CD4-positive, alpha-beta T cell (primary cell): ENCODE measurements at regions not wholly inside any gene's neighbourhood (a gene's known extent, or its start where the extent isn't known, plus 50 kb on each side); places are given as distances from the start of the nearest gene placed in this dataset.

Source experiments
- ATAC-seq: fragments of 200-7000 bp; cut with Tn5 transposase; one replicate; pipeline ENCODE4 v1.10.0; 2022; ENCODE audit warnings: mild to moderate bottlenecking; ENCODE audit not compliant: poor library complexity
- CTCF ChIA-PET: fragments of 350-600 bp; sonication (Branson Sonifier 250); formaldehyde crosslinking; loops from one replicate; lab custom pipeline; 2021; ENCODE audit warnings: antibody characterized with exemption, inconsistent platforms; lab: Charles Lee
- POLR2A ChIA-PET: fragments of 350-600 bp; sonication (Branson Sonifier 250); formaldehyde crosslinking; loops from one replicate; lab custom pipeline; 2021; ENCODE audit warnings: antibody characterized with exemption, inconsistent platforms; lab: Charles Lee
- DNase-seq, 14 experiments: peaks; one replicate each; pipeline ENCODE4 v3.0.0-alpha.2; 2013 to 2020; ENCODE audit warnings: mixed read lengths in 2 of 14
- H3K27ac ChIP-seq, 2 donors: one replicate each; pipeline versions ENCODE4 v1.5.1 to v1.7.0; 2013; ENCODE audit warnings: low read length in 2 of 2, low read depth in 1 of 2, mild to moderate bottlenecking in 1 of 2
- H3K27me3 ChIP-seq, 2 experiments: 1 replicate in 1 of 2; 2 replicates in 1 of 2; pipeline versions ENCODE4 v1.6.1 to v1.7.0; 2013; ENCODE audit warnings: low read length in 2 of 2, control low read depth in 1 of 2, mild to moderate bottlenecking in 1 of 2, moderate library complexity in 1 of 2; ENCODE audit not compliant: insufficient read depth in 2 of 2, control insufficient read depth in 1 of 2
- H3K36me3 ChIP-seq: one replicate; pipeline ENCODE4 v1.6.1; 2013; ENCODE audit warnings: low read length, control low read depth; ENCODE audit not compliant: insufficient read depth
- H3K4me1 ChIP-seq: one replicate; pipeline ENCODE4 v1.6.1; 2013; ENCODE audit warnings: low read length, control low read depth; ENCODE audit not compliant: insufficient read depth
- H3K4me3 ChIP-seq: one replicate; pipeline ENCODE4 v1.5.1; 2013; ENCODE audit warnings: mild to moderate bottlenecking, low read length, moderate library complexity
- H3K9me3 ChIP-seq, 2 experiments: 1 replicate in 1 of 2; 2 replicates in 1 of 2; pipeline versions ENCODE4 v1.6.1 to v1.7.0; 2013; ENCODE audit warnings: low read length in 2 of 2, mild to moderate bottlenecking in 2 of 2, control low read depth in 1 of 2, moderate library complexity in 1 of 2; ENCODE audit not compliant: control insufficient read depth in 1 of 2, insufficient read depth in 1 of 2
- H3K27ac Mint-ChIP-seq: one replicate; pipeline ENCODE4 v1.8.0; 2020; ENCODE audit warnings: mixed read lengths
- H3K27me3 Mint-ChIP-seq: one replicate; pipeline ENCODE4 v1.8.0; 2021; ENCODE audit warnings: mixed read lengths
- H3K36me3 Mint-ChIP-seq: one replicate; pipeline ENCODE4 v1.8.0; 2021; ENCODE audit warnings: low read depth, mixed read lengths
- H3K4me1 Mint-ChIP-seq: one replicate; pipeline ENCODE4 v1.8.0; 2021; ENCODE audit warnings: low read depth, mixed read lengths
- H3K4me3 Mint-ChIP-seq: one replicate; pipeline ENCODE4 v1.8.0; 2020; ENCODE audit warnings: mild to moderate bottlenecking, mixed read lengths
- H3K9me3 Mint-ChIP-seq: one replicate; pipeline ENCODE4 v1.8.0; 2020; ENCODE audit warnings: mixed read lengths
- CTCF ChIP-seq: fragments of 200-600 bp; IDR thresholded peaks from one replicate; pipeline ENCODE4 v1.8.0; 2022; ENCODE audit warnings: antibody characterized with exemption, mild to moderate bottlenecking
- intact Hi-C, 2 experiments: fragments of 100-400 bp; cut with DNase I in 1 of 2; cut with micrococcal nuclease in 1 of 2; formaldehyde crosslinking; loops; one replicate each; pipeline versions ENCODE4 v1.15.1 to v1.9.0; 2023 to 2025; cut with DNase I, micrococcal nuclease

DNA sequence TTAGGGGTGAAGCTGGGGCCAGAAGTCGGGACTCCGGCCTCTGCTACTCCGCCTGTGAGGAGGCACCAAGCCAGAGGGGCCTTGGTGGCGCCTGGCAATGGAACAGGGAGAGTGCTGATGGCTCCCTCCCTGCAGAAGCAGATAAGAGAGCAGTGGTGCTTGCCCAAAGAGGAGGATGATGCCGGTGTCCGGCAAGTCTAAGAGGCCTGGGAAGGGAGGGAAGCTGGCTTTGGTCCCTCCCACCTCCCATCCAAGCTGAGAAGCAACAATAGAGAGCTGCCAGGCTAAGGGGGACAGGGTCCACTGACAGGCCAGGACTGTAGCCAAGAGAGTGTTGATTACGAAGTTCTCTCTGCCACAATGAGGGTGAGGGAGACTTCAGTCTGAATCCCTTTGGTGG lies 479.5 kb downstream of the TNS1 start:
- H3K4me1 ChIP-seq = no peaks in the 10 kb centered on the region
- no peak for TF ChIP-seq CTCF
- H3K4me1 Mint-ChIP-seq = no peaks in the 10 kb centered on the region
- CTCF ChIA-PET = no interaction called here
- H3K4me3 ChIP-seq = no peak overlapping the region
- H3K27me3 Mint-ChIP-seq = no peaks in the 10 kb centered on the region
- intact Hi-C loops = no loop called here
- H3K9me3 Mint-ChIP-seq = no peaks in the 10 kb centered on the region
- no peak for DNase-seq
- no peak for ATAC-seq
- POLR2A ChIA-PET = no interaction called here
- no peaks in the 10 kb centered on the region for H3K36me3 Mint-ChIP-seq
- no peaks in the 10 kb centered on the region for H3K9me3 ChIP-seq
- H3K36me3 ChIP-seq = no peaks in the 10 kb centered on the region
- no peak overlapping the region for H3K4me3 Mint-ChIP-seq
- no peak overlapping the region for H3K27ac ChIP-seq
- no peaks in the 10 kb centered on the region for H3K27me3 ChIP-seq
- H3K27ac Mint-ChIP-seq = no peak overlapping the region

DNA sequence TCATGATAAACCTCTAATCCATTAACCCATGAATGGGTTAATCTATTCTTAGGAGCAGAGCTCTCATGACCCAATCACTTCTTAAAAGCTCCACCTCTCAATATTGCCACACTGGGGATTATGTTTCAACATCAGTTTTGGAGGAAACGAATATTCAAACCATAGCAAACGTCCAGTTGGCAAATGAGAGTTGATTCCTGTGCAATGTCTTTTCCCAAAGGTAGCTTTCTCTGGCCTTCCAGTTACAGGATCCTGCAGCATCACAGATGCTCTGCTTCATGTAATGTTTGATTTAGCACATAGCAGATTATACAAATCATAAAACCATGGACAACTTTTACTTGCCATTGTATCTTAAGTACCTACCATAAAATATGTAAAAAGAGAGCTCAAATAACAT lies 481.0 kb downstream of the TNS1 start:
- Histone ChIP-seq H3K4me1 (no peaks in the 10 kb centered on the region), H3K9me3 (no peaks in the 10 kb centered on the region), H3K4me3 (no peak overlapping the region), H3K27ac (no peak overlapping the region), H3K36me3 (no peaks in the 10 kb centered on the region), H3K27me3 (no peaks in the 10 kb centered on the region)
- TF ChIP-seq CTCF = no peak
- ChIA-PET CTCF (no interaction called here), POLR2A (no interaction called here)
- DNase-seq (no peak), ATAC-seq (no peak)
- no peaks in the 10 kb centered on the region for H3K36me3 Mint-ChIP-seq
- H3K27ac Mint-ChIP-seq = no peak overlapping the region
- intact Hi-C loops = no loop called here
- no peaks in the 10 kb centered on the region for H3K4me1 Mint-ChIP-seq
- no peaks in the 10 kb centered on the region for H3K27me3 Mint-ChIP-seq
- H3K4me3 Mint-ChIP-seq = no peak overlapping the region
- H3K9me3 Mint-ChIP-seq = no peaks in the 10 kb centered on the region

- POLR2A ChIA-PET = interaction anchor here (0.8 kb wide), 1 partner anchor 77 kb away, joined by 3 read pairs; no protein-coding TSS in a partner anchor
- H3K36me3 Mint-ChIP-seq = no peaks in the 10 kb centered on the region
- DNase-seq (no peak), ATAC-seq (no peak)
- Histone ChIP-seq H3K4me1 (no peaks in the 10 kb centered on the region), H3K27me3 (no peaks in the 10 kb centered on the region), H3K4me3 (no peak overlapping the region), H3K27ac (no peak overlapping the region), H3K9me3 (no peaks in the 10 kb centered on the region), H3K36me3 (no peaks in the 10 kb centered on the region)
- CTCF ChIA-PET = no interaction called here
- H3K27me3 Mint-ChIP-seq = no peaks in the 10 kb centered on the region
- TF ChIP-seq CTCF = no peak
- H3K9me3 Mint-ChIP-seq = no peaks in the 10 kb centered on the region
- H3K27ac Mint-ChIP-seq = no peak overlapping the region
- no peak overlapping the region for H3K4me3 Mint-ChIP-seq
- intact Hi-C loops = no loop called here
- H3K4me1 Mint-ChIP-seq = no peaks in the 10 kb centered on the region
Observed at GRCh38 chr2:217520356-217521010, 482.3 kb downstream of the TNS1 start.
